Activated naive CD4-positive, alpha-beta T cell treated with anti-CD3 and anti-CD28 coated beads for 36 hours (primary cell): ENCODE measurements at regions not wholly inside any gene's neighbourhood (a gene's known extent, or its start where the extent isn't known, plus 50 kb on each side); places are given as distances from the start of the nearest gene placed in this dataset.

Experiments used
- CTCF ChIA-PET: fragments of 350-600 bp; sonication (Branson Sonifier 250); formaldehyde crosslinking; loops from one replicate; lab custom pipeline; 2021; ENCODE audit warnings: antibody characterized with exemption; lab: Charles Lee
- DNase-seq: peaks from one replicate; pipeline ENCODE4 v3.0.0-alpha.2; 2020
- H3K27ac Mint-ChIP-seq: one replicate; pipeline ENCODE4 v1.8.0; 2021; ENCODE audit warnings: mild to moderate bottlenecking, mixed read lengths
- H3K27me3 Mint-ChIP-seq: one replicate; pipeline ENCODE4 v1.8.0; 2021; ENCODE audit warnings: low read depth, mixed read lengths
- H3K36me3 Mint-ChIP-seq: one replicate; pipeline ENCODE4 v1.8.0; 2021; ENCODE audit warnings: low read depth, mixed read lengths
- H3K4me1 Mint-ChIP-seq: one replicate; pipeline ENCODE4 v1.8.0; 2021; ENCODE audit warnings: low read depth, mixed read lengths
- H3K4me3 Mint-ChIP-seq: one replicate; pipeline ENCODE4 v1.8.0; 2021; ENCODE audit warnings: mild to moderate bottlenecking, moderate library complexity, mixed read lengths
- H3K9me3 Mint-ChIP-seq: one replicate; pipeline ENCODE4 v1.8.0; 2021; ENCODE audit warnings: mixed read lengths
- intact Hi-C: fragments of 100-400 bp; cut with micrococcal nuclease; formaldehyde crosslinking; loops from one replicate; pipeline ENCODE4 v1.15.1; 2023

GRCh38 chr15:31151301-31152233 is 50.0 kb upstream of the TRPM1 start:
- H3K27ac Mint-ChIP-seq, result no peak overlapping the region
- DNase-seq, result no peak
- H3K27me3 Mint-ChIP-seq, result no peaks in the 10 kb centered on the region
- no peaks in the 10 kb centered on the region for H3K36me3 Mint-ChIP-seq
- CTCF ChIA-PET, result no interaction called here
- H3K4me1 Mint-ChIP-seq, result no peaks in the 10 kb centered on the region
- H3K4me3 Mint-ChIP-seq, result no peak overlapping the region
- intact Hi-C loops, result no loop called here
- no peaks in the 10 kb centered on the region for H3K9me3 Mint-ChIP-seq

GRCh38 chr15:31153531-31153930 is 52.0 kb upstream of the TRPM1 start:
- no peaks in the 10 kb centered on the region for H3K27me3 Mint-ChIP-seq
- H3K36me3 Mint-ChIP-seq, result no peaks in the 10 kb centered on the region
- intact Hi-C loops, result no loop called here
- no peak overlapping the region for H3K4me3 Mint-ChIP-seq
- no peak for DNase-seq
- CTCF ChIA-PET, result interaction anchor here (0.6 kb wide), 1 partner anchor 340 kb away, joined by 5 read pairs; no protein-coding TSS in a partner anchor
- no peaks in the 10 kb centered on the region for H3K9me3 Mint-ChIP-seq
- H3K4me1 Mint-ChIP-seq, result no peaks in the 10 kb centered on the region
- no peak overlapping the region for H3K27ac Mint-ChIP-seq

- intact Hi-C loops, result no loop called here
- Mint-ChIP-seq H3K27me3 (no peaks in the 10 kb centered on the region), H3K36me3 (no peaks in the 10 kb centered on the region), H3K4me3 (no peak overlapping the region), H3K4me1 (no peaks in the 10 kb centered on the region), H3K9me3 (no peaks in the 10 kb centered on the region), H3K27ac (no peak overlapping the region)
- no peak for DNase-seq
- CTCF ChIA-PET, result interaction anchor here (0.5 to 0.6 kb wide), 2 partner anchors 26 to 125 kb away, joined by 4 to 5 read pairs; no protein-coding TSS in a partner anchor
These were observed 53.6 kb upstream of the TRPM1 start for GRCh38 chr15:31155151-31155550.

- no peak for DNase-seq
- Mint-ChIP-seq H3K9me3 (no peaks in the 10 kb centered on the region), H3K4me1 (no peaks in the 10 kb centered on the region), H3K36me3 (no peaks in the 10 kb centered on the region), H3K4me3 (no peak overlapping the region), H3K27me3 (no peaks in the 10 kb centered on the region), H3K27ac (no peak overlapping the region)
- intact Hi-C loops, result no loop called here
- CTCF ChIA-PET, result no interaction called here
These were observed 54.7 kb upstream of the TRPM1 start for GRCh38 chr15:31156226-31156625.

DNA sequence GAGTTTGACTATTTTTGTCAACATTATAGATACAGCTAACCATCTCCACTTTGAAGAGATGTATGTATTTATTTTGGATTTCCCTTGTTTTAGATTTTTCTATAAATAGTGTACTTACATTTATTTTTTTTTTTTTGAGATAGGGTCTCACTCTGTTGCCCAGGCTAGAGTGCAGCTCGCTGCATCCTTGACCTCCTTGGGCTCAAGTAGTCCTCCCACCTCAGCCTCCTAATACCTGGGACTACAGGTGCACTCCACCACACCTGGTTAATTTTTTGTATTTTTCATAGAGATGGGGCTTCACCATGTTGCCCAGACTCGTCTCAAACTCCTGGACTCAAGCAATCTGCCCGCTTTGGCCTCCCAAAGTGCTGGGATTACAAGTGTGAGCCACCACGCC is 55.3 kb upstream of the TRPM1 start:
- Mint-ChIP-seq H3K27ac (no peak overlapping the region), H3K4me1 (no peaks in the 10 kb centered on the region), H3K9me3 (no peaks in the 10 kb centered on the region), H3K4me3 (no peak overlapping the region), H3K27me3 (no peaks in the 10 kb centered on the region), H3K36me3 (no peaks in the 10 kb centered on the region)
- CTCF ChIA-PET, result no interaction called here
- intact Hi-C loops, result no loop called here
- no peak for DNase-seq

- Mint-ChIP-seq H3K4me3 (no peak overlapping the region), H3K9me3 (no peaks in the 10 kb centered on the region), H3K27ac (no peak overlapping the region), H3K27me3 (no peaks in the 10 kb centered on the region), H3K36me3 (no peaks in the 10 kb centered on the region), H3K4me1 (no peaks in the 10 kb centered on the region)
- no peak for DNase-seq
- intact Hi-C loops, result no loop called here
- CTCF ChIA-PET, result interaction anchor here (0.8 kb wide), 1 partner anchor 28 kb away, joined by 4 read pairs; no protein-coding TSS in a partner anchor
These were observed 56.1 kb upstream of the TRPM1 start for GRCh38 chr15:31157644-31158069.

GRCh38 chr15:31158858-31159569 is 57.5 kb upstream of the TRPM1 start:
- CTCF ChIA-PET, result no interaction called here
- no peaks in the 10 kb centered on the region for H3K9me3 Mint-ChIP-seq

GRCh38 chr15:31159837-31160236 is 58.3 kb upstream of the TRPM1 start:
- DNase-seq, result no peak
- no peak overlapping the region for H3K4me3 Mint-ChIP-seq
- no peaks in the 10 kb centered on the region for H3K36me3 Mint-ChIP-seq

More at GRCh38 chr15:31158858-31159569, 57.5 kb upstream of the TRPM1 start:
- intact Hi-C loops, result no loop called here
- no peak for DNase-seq
- no peak overlapping the region for H3K4me3 Mint-ChIP-seq
- H3K4me1 Mint-ChIP-seq, result no peaks in the 10 kb centered on the region
- H3K27ac Mint-ChIP-seq, result no peak overlapping the region
- peaks cover 2% of the 10 kb centered on the region for H3K27me3 Mint-ChIP-seq
- H3K36me3 Mint-ChIP-seq, result no peaks in the 10 kb centered on the region

DNA sequence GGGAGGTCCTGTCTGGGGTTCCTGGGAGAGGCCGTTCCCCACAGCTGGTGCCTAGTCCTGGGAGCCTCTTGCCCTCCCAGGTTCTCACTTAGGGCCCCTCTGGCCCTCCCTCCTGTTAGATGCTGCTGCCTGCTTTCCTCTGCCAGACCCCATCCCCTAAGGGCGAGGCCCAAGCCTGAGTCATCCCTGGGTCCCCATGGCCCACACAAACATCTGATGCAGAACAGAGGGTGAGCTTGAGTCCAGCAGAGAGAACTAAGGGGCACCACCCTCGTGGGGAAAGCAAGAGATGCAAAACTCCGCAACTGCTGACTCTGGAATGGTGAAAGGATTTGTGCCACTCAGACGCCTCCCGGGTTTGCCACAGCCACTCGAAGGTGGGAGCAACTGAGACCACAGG is 58.8 kb upstream of the TRPM1 start:
- no peak for DNase-seq
- no peak overlapping the region for H3K27ac Mint-ChIP-seq

More at GRCh38 chr15:31159837-31160236, 58.3 kb upstream of the TRPM1 start:
- intact Hi-C loops, result no loop called here
- peaks cover 2% of the 10 kb centered on the region for H3K27me3 Mint-ChIP-seq
- H3K27ac Mint-ChIP-seq, result no peak overlapping the region
- H3K4me1 Mint-ChIP-seq, result no peaks in the 10 kb centered on the region
- CTCF ChIA-PET, result no interaction called here
- no peaks in the 10 kb centered on the region for H3K9me3 Mint-ChIP-seq

DNA sequence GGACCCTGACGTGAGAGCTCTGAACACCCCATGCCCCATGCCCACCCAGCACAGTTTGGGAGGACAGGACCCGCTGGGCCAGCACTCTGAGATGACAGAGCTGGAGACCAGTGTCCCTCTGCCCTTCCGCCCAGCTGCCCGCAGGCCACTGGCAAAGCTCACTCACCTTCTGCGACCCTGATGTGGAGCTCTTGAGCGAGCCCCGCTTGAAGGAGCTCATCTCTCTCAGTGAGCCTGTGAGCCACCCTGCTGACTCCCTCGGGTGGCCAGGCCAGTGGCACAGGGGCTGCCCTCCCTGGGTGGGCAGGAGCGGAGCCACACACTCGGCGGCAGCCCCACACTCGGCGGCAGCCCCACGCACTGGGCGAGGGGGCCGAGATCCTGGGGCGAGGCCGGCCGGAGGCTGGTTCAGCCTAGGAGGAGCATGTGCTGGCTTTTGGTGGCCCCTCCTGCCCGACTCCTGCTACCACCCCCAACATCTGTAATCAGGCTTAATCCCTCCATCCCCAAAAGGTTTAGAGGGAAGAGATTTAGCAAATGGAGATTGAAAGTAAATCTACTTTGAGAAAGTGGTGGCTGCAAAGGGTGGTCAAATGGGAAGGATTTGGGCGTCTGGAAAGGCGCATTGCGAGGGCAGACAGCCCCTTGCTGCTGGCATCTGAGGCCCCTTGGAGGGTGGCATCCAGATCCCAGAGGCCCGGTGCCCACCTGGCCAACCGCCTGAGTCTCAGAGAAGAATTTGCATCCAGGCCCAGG is 59.4 kb upstream of the TRPM1 start:
- no peak overlapping the region for H3K4me3 Mint-ChIP-seq
- DNase-seq, result no peak
- no peak overlapping the region for H3K27ac Mint-ChIP-seq
- intact Hi-C loops, result no loop called here
- no peaks in the 10 kb centered on the region for H3K9me3 Mint-ChIP-seq
- H3K36me3 Mint-ChIP-seq, result no peaks in the 10 kb centered on the region
- CTCF ChIA-PET, result no interaction called here
- peaks cover 2% of the 10 kb centered on the region for H3K27me3 Mint-ChIP-seq
- H3K4me1 Mint-ChIP-seq, result no peaks in the 10 kb centered on the region

More for the DNA sequence above, 58.8 kb upstream of the TRPM1 start:
- H3K4me3 Mint-ChIP-seq, result no peak overlapping the region
- intact Hi-C loops, result no loop called here
- no peaks in the 10 kb centered on the region for H3K4me1 Mint-ChIP-seq
- no peaks in the 10 kb centered on the region for H3K9me3 Mint-ChIP-seq
- CTCF ChIA-PET, result no interaction called here
- H3K27me3 Mint-ChIP-seq, result peaks cover 2% of the 10 kb centered on the region
- no peaks in the 10 kb centered on the region for H3K36me3 Mint-ChIP-seq

DNA sequence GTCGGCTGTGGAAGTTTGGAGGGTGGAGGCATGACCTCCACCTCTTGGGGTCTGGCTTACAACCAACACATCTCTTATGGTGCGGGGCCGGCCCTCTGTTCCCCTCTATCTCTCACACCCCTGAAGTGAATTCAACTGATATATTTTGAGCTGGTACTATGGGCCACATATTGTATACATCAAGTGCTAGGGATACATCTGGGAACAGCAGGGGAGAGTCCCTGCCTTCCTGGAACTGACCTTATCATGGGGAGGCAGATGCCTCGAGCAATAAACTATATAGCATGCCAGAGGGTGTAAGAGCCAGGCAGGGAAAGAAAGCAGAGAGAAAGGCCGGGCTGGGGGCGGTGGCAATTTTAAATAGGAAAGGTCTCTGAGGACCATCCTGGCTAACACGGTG is 60.4 kb upstream of the TRPM1 start:
- DNase-seq, result no peak
- CTCF ChIA-PET, result no interaction called here
- intact Hi-C loops, result no loop called here
- Mint-ChIP-seq H3K9me3 (no peaks in the 10 kb centered on the region), H3K4me3 (no peak overlapping the region), H3K27me3 (peaks cover 2% of the 10 kb centered on the region), H3K4me1 (no peaks in the 10 kb centered on the region), H3K27ac (no peak overlapping the region), H3K36me3 (no peaks in the 10 kb centered on the region)
